Ishikawa (cell line): ENCODE measurements at regions not wholly inside any gene's neighbourhood (a gene's known extent, or its start where the extent isn't known, plus 50 kb on each side); places are given as distances from the start of the nearest gene placed in this dataset.

Experiments
- CEBPB ChIP-seq: IDR thresholded peaks from 2 replicates; pipeline ENCODE4 v1.6.1; 2012
- EP300 ChIP-seq: IDR thresholded peaks from 2 replicates; pipeline ENCODE4 v1.6.1; 2012; ENCODE audit warnings: borderline replicate concordance
- RAD21 ChIP-seq: IDR thresholded peaks from 2 replicates; pipeline ENCODE4 v1.6.1; 2012; ENCODE audit warnings: low read depth
- TCF12 ChIP-seq: IDR thresholded peaks from 2 replicates; pipeline ENCODE4 v1.6.1; 2012; ENCODE audit warnings: low read depth
- ZBTB7A ChIP-seq: IDR thresholded peaks from 2 replicates; pipeline ENCODE4 v1.6.1; 2012; ENCODE audit warnings: low read depth

- TF ChIP-seq RAD21 (no peak), ZBTB7A (no peak), CEBPB (no peak), TCF12 (no peak), EP300 (no peak)
Observed at GRCh38 chr3:72488738-72489035, 359.6 kb downstream of the SHQ1 start.
